ENCODE measurements at regions not wholly inside any gene's neighbourhood (a gene's known extent, or its start where the extent isn't known, plus 50 kb on each side); places are given as distances from the start of the nearest gene placed in this dataset.

DNA sequence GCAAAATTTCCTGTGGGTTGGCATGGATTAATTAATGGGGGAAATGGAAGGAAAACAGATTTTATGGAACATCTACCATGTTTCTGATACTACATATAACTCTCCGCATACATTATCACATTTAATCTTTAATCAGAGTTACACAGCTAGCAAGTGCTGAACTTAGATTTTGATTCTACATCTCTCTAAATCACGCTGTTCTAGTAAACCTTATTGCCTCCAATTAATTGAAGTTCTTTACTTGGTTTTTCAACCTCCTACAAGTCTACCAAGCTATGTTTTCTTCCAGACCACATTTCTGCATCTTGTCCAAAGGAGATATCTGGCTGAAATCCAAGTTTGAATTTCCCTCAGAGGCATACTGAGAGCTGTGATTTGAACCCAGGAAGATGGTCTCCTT is 125.8 kb upstream of the GAREM1 start:
- Mint-ChIP-seq H3K9me3 (peaks cover 0 to 30% (median 5%) of the 10 kb centered on the region in 11 donors), H3K4me1 (no peaks in the 10 kb centered on the region), H3K36me3 (no peaks in the 10 kb centered on the region), H3K27ac (no peak overlapping the region), H3K4me3 (no peak overlapping the region), H3K27me3 (peaks cover 0 to 15% (median 5%) of the 10 kb centered on the region in 5 donors)
- Histone ChIP-seq H3K27ac (ENCODE audit: low read depth, low read length) (no peak overlapping the region), H3K4me3 (ENCODE audit: low read length) (no peak overlapping the region), H3K27me3 (ENCODE audit: control insufficient read depth in 2 of 2, insufficient read depth in 2 of 2, low read length in 2 of 2) (no peaks in the 10 kb centered on the region), H3K9me3 (ENCODE audit: control insufficient read depth in 2 of 3, low read length in 3 of 3) (no peaks in the 10 kb centered on the region), H3K36me3 (ENCODE audit: control insufficient read depth in 2 of 3, insufficient read depth in 3 of 3, low read length in 3 of 3) (no peaks in the 10 kb centered on the region), H3K4me1 (ENCODE audit: control insufficient read depth in 2 of 2, insufficient read depth in 2 of 2, low read length in 2 of 2) (no peaks in the 10 kb centered on the region)
- intact Hi-C loops (cut with micrococcal nuclease): no loop called here
- ATAC-seq (no peak), DNase-seq (no peak)
- CTCF ChIA-PET: no interaction called here
- POLR2A ChIA-PET: no interaction called here

DNA sequence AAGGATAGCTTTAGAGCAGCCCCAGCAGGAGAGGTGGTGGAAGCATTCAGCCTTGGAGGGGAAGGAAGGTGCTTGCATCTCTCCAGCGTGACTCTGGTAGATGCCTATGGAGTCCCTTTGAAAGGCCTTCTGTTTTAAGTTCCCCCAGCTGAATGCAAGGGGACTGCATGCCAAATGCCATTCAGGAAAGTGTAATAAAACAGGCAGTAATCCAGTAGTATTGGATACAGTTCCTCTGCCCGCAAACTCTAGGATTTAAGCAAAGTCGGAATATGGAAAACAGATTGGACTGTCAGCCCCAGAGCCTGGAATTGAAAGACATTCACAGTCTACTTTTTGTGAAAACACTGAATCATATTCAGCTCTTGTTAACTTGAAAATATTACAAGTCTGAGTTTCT is 125.2 kb upstream of the GAREM1 start:
- no peaks in the 10 kb centered on the region for H3K36me3 ChIP-seq (ENCODE audit: control insufficient read depth in 2 of 3, insufficient read depth in 3 of 3, low read length in 3 of 3)
- Mint-ChIP-seq H3K27me3 (peaks cover 0 to 15% (median 5%) of the 10 kb centered on the region in 5 donors), H3K9me3 (peaks cover 0 to 29% (median 5%) of the 10 kb centered on the region in 11 donors), H3K36me3 (no peaks in the 10 kb centered on the region), H3K4me3 (no peak overlapping the region), H3K27ac (no peak overlapping the region), H3K4me1 (no peaks in the 10 kb centered on the region)
- ChIA-PET POLR2A (no interaction called here), CTCF (no interaction called here)
- no peaks in the 10 kb centered on the region for H3K4me1 ChIP-seq (ENCODE audit: control insufficient read depth in 2 of 2, insufficient read depth in 2 of 2, low read length in 2 of 2)
- H3K27me3 ChIP-seq (ENCODE audit: control insufficient read depth in 2 of 2, insufficient read depth in 2 of 2, low read length in 2 of 2): no peaks in the 10 kb centered on the region
- H3K27ac ChIP-seq (ENCODE audit: low read depth, low read length): no peak overlapping the region
- intact Hi-C loops (cut with micrococcal nuclease): no loop called here
- no peaks in the 10 kb centered on the region for H3K9me3 ChIP-seq (ENCODE audit: control insufficient read depth in 2 of 3, low read length in 3 of 3)
- ATAC-seq (no peak), DNase-seq (no peak)
- no peak overlapping the region for H3K4me3 ChIP-seq (ENCODE audit: low read length)

DNA sequence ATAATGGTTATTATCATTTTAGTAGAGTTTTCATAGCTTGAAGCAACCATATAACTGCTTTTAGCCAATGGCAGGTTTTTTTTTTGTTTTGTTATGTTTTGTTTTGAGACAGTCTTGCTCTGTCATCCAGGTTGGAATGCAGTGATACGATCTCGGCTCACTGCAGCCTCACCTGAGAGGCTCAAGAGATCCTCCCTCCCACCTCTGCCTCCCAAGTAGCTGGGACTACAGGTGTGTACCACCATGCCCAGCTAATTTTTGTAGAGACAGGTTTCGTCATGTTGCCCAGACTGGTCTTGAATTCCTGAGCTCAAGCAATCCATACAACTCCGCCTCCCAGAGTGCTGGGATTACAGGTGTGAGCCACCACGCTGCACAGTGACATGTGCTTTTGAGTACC is 117.5 kb upstream of the GAREM1 start:
- ChIA-PET CTCF (no interaction called here), POLR2A (no interaction called here)
- DNase-seq: no peak
- Histone ChIP-seq H3K9me3 (ENCODE audit: control insufficient read depth in 2 of 3, low read length in 3 of 3) (no peaks in the 10 kb centered on the region), H3K27me3 (ENCODE audit: control insufficient read depth in 2 of 2, insufficient read depth in 2 of 2, low read length in 2 of 2) (no peaks in the 10 kb centered on the region), H3K4me1 (ENCODE audit: control insufficient read depth in 2 of 2, insufficient read depth in 2 of 2, low read length in 2 of 2) (no peaks in the 10 kb centered on the region), H3K36me3 (ENCODE audit: control insufficient read depth in 2 of 3, insufficient read depth in 3 of 3, low read length in 3 of 3) (no peaks in the 10 kb centered on the region), H3K27ac (ENCODE audit: low read depth, low read length) (no peak overlapping the region), H3K4me3 (ENCODE audit: low read length) (no peak overlapping the region)
- no peaks in the 10 kb centered on the region for H3K36me3 Mint-ChIP-seq
- no peak for ATAC-seq
- no peak overlapping the region for H3K4me3 Mint-ChIP-seq
- H3K27ac Mint-ChIP-seq: no peak overlapping the region
- intact Hi-C loops (cut with micrococcal nuclease): no loop called here
- peaks cover 0 to 13% (median 3%) of the 10 kb centered on the region in 11 donors for H3K9me3 Mint-ChIP-seq
- H3K4me1 Mint-ChIP-seq: no peaks in the 10 kb centered on the region
- H3K27me3 Mint-ChIP-seq: peaks cover 0 to 30% (median 17%) of the 10 kb centered on the region in 5 donors

DNA sequence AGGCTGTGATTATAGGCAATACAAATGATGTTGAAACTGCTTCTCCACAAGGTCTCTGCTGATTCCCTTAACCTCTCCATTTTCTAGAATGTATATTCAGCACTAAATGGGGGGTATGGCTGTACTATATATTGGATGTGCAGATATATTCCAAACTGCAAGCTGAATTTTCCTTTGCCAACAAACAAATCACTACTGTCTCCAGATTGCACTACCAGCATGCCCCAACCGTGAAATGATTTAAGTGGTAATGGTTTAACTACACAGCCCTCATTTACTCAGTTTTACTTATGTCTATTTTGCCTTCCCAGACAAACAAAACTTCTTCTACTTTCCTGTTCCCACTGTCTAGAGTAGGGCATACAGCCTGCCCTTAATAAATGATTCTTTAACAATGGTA is 112.7 kb upstream of the GAREM1 start:
- no peak for DNase-seq
- no peaks in the 10 kb centered on the region for H3K36me3 Mint-ChIP-seq
- H3K27me3 ChIP-seq (ENCODE audit: control insufficient read depth in 2 of 2, insufficient read depth in 2 of 2, low read length in 2 of 2): no peaks in the 10 kb centered on the region
- no peaks in the 10 kb centered on the region for H3K4me1 ChIP-seq (ENCODE audit: control insufficient read depth in 2 of 2, insufficient read depth in 2 of 2, low read length in 2 of 2)
- H3K4me3 Mint-ChIP-seq: no peak overlapping the region
- peaks cover 0 to 8% (median 3%) of the 10 kb centered on the region in 11 donors for H3K9me3 Mint-ChIP-seq
- H3K9me3 ChIP-seq (ENCODE audit: control insufficient read depth in 2 of 3, low read length in 3 of 3): no peaks in the 10 kb centered on the region
- CTCF ChIA-PET: interaction anchor here (0.5 kb wide), 1 partner anchor 166 kb away, joined by 3 read pairs; no protein-coding TSS in a partner anchor
- ATAC-seq: no peak
- no peak overlapping the region for H3K4me3 ChIP-seq (ENCODE audit: low read length)
- H3K27ac Mint-ChIP-seq: no peak overlapping the region
- intact Hi-C loops (cut with micrococcal nuclease): no loop called here
- H3K4me1 Mint-ChIP-seq: no peaks in the 10 kb centered on the region
- no peaks in the 10 kb centered on the region for H3K36me3 ChIP-seq (ENCODE audit: control insufficient read depth in 2 of 3, insufficient read depth in 3 of 3, low read length in 3 of 3)
- H3K27me3 Mint-ChIP-seq: peaks cover 0 to 30% (median 25%) of the 10 kb centered on the region in 5 donors
- H3K27ac ChIP-seq (ENCODE audit: low read depth, low read length): no peak overlapping the region
- POLR2A ChIA-PET: no interaction called here

DNA sequence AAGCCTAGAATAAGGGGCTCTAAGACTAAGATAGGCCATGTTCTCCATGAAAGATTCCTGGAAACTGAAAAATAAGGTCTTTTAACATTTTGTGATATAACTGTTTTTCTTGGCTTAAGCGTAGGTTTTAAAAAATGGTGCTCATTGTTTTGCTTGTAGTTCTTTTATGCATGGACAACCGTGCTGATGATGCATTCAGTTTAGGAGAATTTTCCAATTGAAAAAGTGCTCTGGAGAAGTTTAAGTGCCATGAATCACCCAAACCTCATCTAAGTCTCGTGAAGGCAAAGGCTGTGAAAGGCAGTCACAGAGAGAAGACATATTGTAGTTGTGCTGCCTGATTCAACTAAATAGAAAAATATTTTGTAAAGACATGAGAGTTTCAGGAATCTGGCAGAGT is 111.8 kb upstream of the GAREM1 start:
- H3K36me3 Mint-ChIP-seq: no peaks in the 10 kb centered on the region
- intact Hi-C loops (cut with micrococcal nuclease): no loop called here
- ATAC-seq (no peak), DNase-seq (no peak)
- H3K27me3 ChIP-seq (ENCODE audit: control insufficient read depth in 2 of 2, insufficient read depth in 2 of 2, low read length in 2 of 2): no peaks in the 10 kb centered on the region
- H3K27me3 Mint-ChIP-seq: peaks cover 0 to 30% (median 25%) of the 10 kb centered on the region in 5 donors
- H3K9me3 Mint-ChIP-seq: peaks cover 0 to 8% (median 3%) of the 10 kb centered on the region in 11 donors
- no peaks in the 10 kb centered on the region for H3K4me1 Mint-ChIP-seq
- H3K27ac ChIP-seq (ENCODE audit: low read depth, low read length): no peak overlapping the region
- no peaks in the 10 kb centered on the region for H3K9me3 ChIP-seq (ENCODE audit: control insufficient read depth in 2 of 3, low read length in 3 of 3)
- no peak overlapping the region for H3K4me3 ChIP-seq (ENCODE audit: low read length)
- ChIA-PET CTCF (no interaction called here), POLR2A (interaction anchor here (0.6 kb wide), 1 partner anchor 463 kb away, joined by 4 read pairs; no protein-coding TSS in a partner anchor)
- H3K4me3 Mint-ChIP-seq: no peak overlapping the region
- H3K36me3 ChIP-seq (ENCODE audit: control insufficient read depth in 2 of 3, insufficient read depth in 3 of 3, low read length in 3 of 3): no peaks in the 10 kb centered on the region
- no peak overlapping the region for H3K27ac Mint-ChIP-seq
- H3K4me1 ChIP-seq (ENCODE audit: control insufficient read depth in 2 of 2, insufficient read depth in 2 of 2, low read length in 2 of 2): no peaks in the 10 kb centered on the region

DNA sequence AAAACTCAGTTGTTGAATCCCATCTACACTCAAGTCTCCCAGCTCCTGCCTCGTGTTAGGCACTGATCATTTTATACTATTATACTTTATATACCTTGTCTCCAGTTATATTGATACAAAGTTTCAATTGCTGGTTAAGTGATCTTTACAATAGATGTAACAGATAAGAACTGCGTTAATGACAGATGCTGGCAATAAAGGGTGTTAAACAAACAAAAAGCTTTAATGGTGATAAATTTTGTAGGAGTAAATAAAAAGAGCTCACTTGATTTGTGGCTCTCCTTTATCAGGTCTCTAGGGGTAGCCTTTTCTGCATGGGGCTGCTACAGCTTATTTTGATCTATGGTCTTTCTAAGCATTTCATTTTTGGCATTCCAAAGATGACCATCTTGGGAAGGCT is 106.9 kb upstream of the GAREM1 start:
- POLR2A ChIA-PET: no interaction called here
- Histone ChIP-seq H3K4me1 (ENCODE audit: control insufficient read depth in 2 of 2, insufficient read depth in 2 of 2, low read length in 2 of 2) (no peaks in the 10 kb centered on the region), H3K9me3 (ENCODE audit: control insufficient read depth in 2 of 3, low read length in 3 of 3) (no peaks in the 10 kb centered on the region), H3K4me3 (ENCODE audit: low read length) (no peak overlapping the region), H3K27me3 (ENCODE audit: control insufficient read depth in 2 of 2, insufficient read depth in 2 of 2, low read length in 2 of 2) (no peaks in the 10 kb centered on the region), H3K27ac (ENCODE audit: low read depth, low read length) (no peak overlapping the region), H3K36me3 (ENCODE audit: control insufficient read depth in 2 of 3, insufficient read depth in 3 of 3, low read length in 3 of 3) (no peaks in the 10 kb centered on the region)
- H3K27me3 Mint-ChIP-seq: peaks cover 0 to 37% (median 19%) of the 10 kb centered on the region in 5 donors
- no peak for DNase-seq
- CTCF ChIA-PET: interaction anchor here (0.6 kb wide), 1 partner anchor 21 kb away, joined by 3 read pairs; no protein-coding TSS in a partner anchor
- no peak overlapping the region for H3K4me3 Mint-ChIP-seq
- intact Hi-C loops (cut with micrococcal nuclease): no loop called here
- peaks cover 0 to 8% (median 3%) of the 10 kb centered on the region in 11 donors for H3K9me3 Mint-ChIP-seq
- H3K27ac Mint-ChIP-seq: no peak overlapping the region
- no peaks in the 10 kb centered on the region for H3K4me1 Mint-ChIP-seq
- no peaks in the 10 kb centered on the region for H3K36me3 Mint-ChIP-seq
- ATAC-seq: no peak

DNA sequence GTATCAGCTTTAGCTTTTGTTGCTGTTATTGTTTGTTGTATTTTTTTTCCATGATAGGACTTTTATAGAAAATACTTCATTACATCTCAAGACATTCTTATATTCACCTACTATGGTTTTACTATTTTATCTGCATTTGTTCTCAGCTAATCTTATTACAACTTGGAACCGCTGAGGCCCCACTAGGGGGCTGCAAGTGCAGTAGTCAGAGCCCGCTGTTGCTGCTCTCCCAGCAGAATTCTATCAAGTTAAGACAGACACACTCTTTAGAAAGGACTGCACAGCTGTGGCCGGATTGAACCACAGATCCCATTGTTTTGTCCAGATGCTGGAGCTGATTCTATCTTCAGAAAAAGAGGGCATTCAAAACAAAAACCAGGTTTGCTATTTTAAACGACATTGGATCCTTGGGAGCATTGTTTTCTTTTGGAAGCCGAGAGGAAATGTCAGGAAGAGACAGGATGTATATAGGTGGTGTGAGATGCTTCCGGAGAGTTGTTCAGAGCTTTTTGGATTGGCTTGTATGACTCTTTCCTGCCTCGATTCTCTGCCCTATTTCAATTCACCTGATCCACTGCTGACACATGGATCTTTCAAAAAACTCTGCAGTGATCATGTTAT is 105.7 kb upstream of the GAREM1 start:
- intact Hi-C loops (cut with micrococcal nuclease): no loop called here
- Mint-ChIP-seq H3K4me3 (no peak overlapping the region), H3K9me3 (peaks cover 0 to 8% (median 3%) of the 10 kb centered on the region in 11 donors), H3K4me1 (no peaks in the 10 kb centered on the region), H3K27ac (no peak overlapping the region), H3K36me3 (no peaks in the 10 kb centered on the region), H3K27me3 (peaks cover 0 to 42% (median 22%) of the 10 kb centered on the region in 5 donors)
- DNase-seq: no peak
- ChIA-PET CTCF (no interaction called here), POLR2A (no interaction called here)
- no peak overlapping the region for H3K4me3 ChIP-seq (ENCODE audit: low read length)
- no peak for ATAC-seq
- no peaks in the 10 kb centered on the region for H3K36me3 ChIP-seq (ENCODE audit: control insufficient read depth in 2 of 3, insufficient read depth in 3 of 3, low read length in 3 of 3)
- H3K4me1 ChIP-seq (ENCODE audit: control insufficient read depth in 2 of 2, insufficient read depth in 2 of 2, low read length in 2 of 2): no peaks in the 10 kb centered on the region
- H3K27ac ChIP-seq (ENCODE audit: low read depth, low read length): no peak overlapping the region
- H3K9me3 ChIP-seq (ENCODE audit: control insufficient read depth in 2 of 3, low read length in 3 of 3): no peaks in the 10 kb centered on the region
- no peaks in the 10 kb centered on the region for H3K27me3 ChIP-seq (ENCODE audit: control insufficient read depth in 2 of 2, insufficient read depth in 2 of 2, low read length in 2 of 2)

All from naive thymus-derived CD4-positive, alpha-beta T cell (primary cell).